CD14-positive monocyte (primary cell): ENCODE measurements at regions not wholly inside any gene's neighbourhood (a gene's known extent, or its start where the extent isn't known, plus 50 kb on each side); places are given as distances from the start of the nearest gene placed in this dataset.

ENCODE experiments used
- DNase-seq, 3 donors: peaks; one replicate each; pipeline ENCODE4 v3.0.0-alpha.2; 2011 to 2022
- H2AFZ ChIP-seq: 2 replicates; pipeline ENCODE4 v1.6.0; 2012; ENCODE audit warnings: mild to moderate bottlenecking, low read depth, low read length, inconsistent platforms; ENCODE audit not compliant: insufficient read depth, poor library complexity, severe bottlenecking
- H3K27ac ChIP-seq, 2 donors: 1 replicate in 1 of 2; 2 replicates in 1 of 2; pipeline ENCODE4 v1.5.1; 2012 to 2013; ENCODE audit warnings: low read length in 2 of 2, control low read depth in 1 of 2, inconsistent platforms in 1 of 2, low read depth in 1 of 2, mild to moderate bottlenecking in 1 of 2
- H3K27me3 ChIP-seq, 2 donors: one replicate each; pipeline versions ENCODE4 v1.6.0 to v1.6.1; 2011 to 2013; ENCODE audit warnings: low read length in 2 of 2; ENCODE audit not compliant: control insufficient read depth in 2 of 2, insufficient read depth in 2 of 2
- H3K36me3 ChIP-seq, 2 donors: replicated peaks in 1 of 2; 1 replicate in 1 of 2; 2 replicates in 1 of 2; pipeline versions ENCODE4 v1.5.1 to v1.6.1; 2012 to 2013; ENCODE audit warnings: low read length in 2 of 2, control low read depth in 1 of 2, inconsistent platforms in 1 of 2, mild to moderate bottlenecking in 1 of 2; ENCODE audit not compliant: insufficient read depth in 2 of 2, control insufficient read depth in 1 of 2
- H3K4me1 ChIP-seq, 2 donors: 1 replicate in 1 of 2; 2 replicates in 1 of 2; pipeline versions ENCODE4 v1.5.1 to v1.6.1; 2012 to 2013; ENCODE audit warnings: low read length in 2 of 2, control low read depth in 1 of 2, inconsistent platforms in 1 of 2, mild to moderate bottlenecking in 1 of 2, moderate library complexity in 1 of 2; ENCODE audit not compliant: insufficient read depth in 2 of 2, control insufficient read depth in 1 of 2
- H3K4me2 ChIP-seq: replicated peaks from 2 replicates; pipeline ENCODE3; 2012; ENCODE audit warnings: low read length, moderate library complexity, mild to moderate bottlenecking; ENCODE audit not compliant: poor library complexity, severe bottlenecking; ENCODE audit errors: extremely low read depth
- H3K4me3 ChIP-seq, 3 experiments: fragments of 200-600 bp in 1 of 3; sonication (generic) in 1 of 3; replicated peaks in 1 of 3; 1 replicate in 2 of 3; 2 replicates in 1 of 3; pipeline ENCODE4 v1.5.1; 2011 to 2013; ENCODE audit warnings: low read length in 3 of 3, mild to moderate bottlenecking in 3 of 3, control low read depth in 2 of 3, low read depth in 2 of 3, inconsistent platforms in 1 of 3, moderate library complexity in 1 of 3
- H3K79me2 ChIP-seq: 2 replicates; pipeline ENCODE4 v1.6.0; 2012; ENCODE audit warnings: mild to moderate bottlenecking, control low read depth, inconsistent platforms, low read length, moderate library complexity; ENCODE audit not compliant: insufficient read depth
- H3K9ac ChIP-seq: 2 replicates; pipeline ENCODE4 v1.6.0; 2017; ENCODE audit warnings: low read length, mild to moderate bottlenecking; ENCODE audit not compliant: insufficient read depth, poor library complexity, severe bottlenecking
- H3K9me3 ChIP-seq, 2 donors: replicated peaks in 1 of 2; 1 replicate in 1 of 2; 2 replicates in 1 of 2; pipeline versions ENCODE4 v1.5.1 to v1.6.1; 2012 to 2013; ENCODE audit warnings: low read length in 2 of 2, control low read depth in 1 of 2; ENCODE audit not compliant: control insufficient read depth in 1 of 2, insufficient read depth in 1 of 2
- H4K20me1 ChIP-seq: 2 replicates; pipeline ENCODE4 v1.6.0; 2012; ENCODE audit warnings: mild to moderate bottlenecking, low read length, control low read depth, moderate library complexity; ENCODE audit not compliant: insufficient read depth
- H3K27ac Mint-ChIP-seq, 7 donors: one replicate each; pipeline ENCODE4 v1.8.0; 2020; ENCODE audit warnings: mild to moderate bottlenecking in 7 of 7, mixed read lengths in 7 of 7, moderate library complexity in 6 of 7, inconsistent platforms in 2 of 7
- H3K27me3 Mint-ChIP-seq, 3 donors: one replicate each; pipeline ENCODE4 v1.8.0; 2021 to 2022; ENCODE audit warnings: low read depth in 3 of 3, mild to moderate bottlenecking in 3 of 3, mixed read lengths in 3 of 3, moderate library complexity in 3 of 3, inconsistent platforms in 1 of 3
- H3K36me3 Mint-ChIP-seq, 2 donors: one replicate each; pipeline ENCODE4 v1.8.0; 2020; ENCODE audit warnings: mixed read lengths in 2 of 2, inconsistent platforms in 1 of 2, mild to moderate bottlenecking in 1 of 2
- H3K4me1 Mint-ChIP-seq: one replicate; pipeline ENCODE4 v1.8.0; 2020; ENCODE audit warnings: mild to moderate bottlenecking, mixed read lengths
- H3K4me3 Mint-ChIP-seq, 2 donors: one replicate each; pipeline ENCODE4 v1.8.0; 2020; ENCODE audit warnings: mild to moderate bottlenecking in 2 of 2, mixed read lengths in 2 of 2, moderate library complexity in 1 of 2
- H3K9me3 Mint-ChIP-seq, 7 donors: one replicate each; pipeline ENCODE4 v1.8.0; 2020 to 2022; ENCODE audit warnings: mixed read lengths in 7 of 7, mild to moderate bottlenecking in 6 of 7, moderate library complexity in 6 of 7, inconsistent platforms in 2 of 7
- CTCF ChIP-seq: fragments of 200-600 bp; IDR thresholded peaks from one replicate; pipeline ENCODE4 v1.8.0; 2022; ENCODE audit warnings: antibody characterized with exemption, mild to moderate bottlenecking
- WGBS: methylation state at CpG from one replicate; pipeline ENCODE4 v1.1.5; 2013; ENCODE audit warnings: missing lambda C conversion rate; ENCODE audit not compliant: insufficient coverage; 5-methylcytosine and 5-hydroxymethylcytosine counted together
- intact Hi-C, 2 donors: fragments of 100-400 bp; cut with micrococcal nuclease; formaldehyde crosslinking; loops; one replicate each; pipeline versions ENCODE4 v1.15.0 to v1.15.1; 2023

- Mint-ChIP-seq H3K9me3 (peaks cover 0 to 4% (median 0%) of the 10 kb centered on the region in 7 donors), H3K36me3 (no peaks in the 10 kb centered on the region), H3K27me3 (peaks cover 0 to 3% (median 1%) of the 10 kb centered on the region in 3 donors), H3K27ac (no peak overlapping the region), H3K4me3 (no peak overlapping the region), H3K4me1 (no peaks in the 10 kb centered on the region)
- no peaks in the 10 kb centered on the region for H3K9me3 ChIP-seq
- TF ChIP-seq CTCF: no peak
- no peak overlapping the region for H3K27ac ChIP-seq
- no peaks in the 10 kb centered on the region for H3K27me3 ChIP-seq
- H3K4me2 ChIP-seq: no peak overlapping the region
- no peak overlapping the region for H2AFZ ChIP-seq
- no peak for DNase-seq
- no peaks in the 10 kb centered on the region for H3K79me2 ChIP-seq
- intact Hi-C loops: no loop called here
- no peaks in the 10 kb centered on the region for H3K36me3 ChIP-seq
- no peak overlapping the region for H3K4me3 ChIP-seq
- no peak overlapping the region for H3K9ac ChIP-seq
- H4K20me1 ChIP-seq: no peaks in the 10 kb centered on the region
- no peaks in the 10 kb centered on the region for H3K4me1 ChIP-seq
Observed at GRCh38 chr11:130778705-130779104, 137.6 kb downstream of the SNX19 start.

- Histone ChIP-seq H3K27me3 (no peaks in the 10 kb centered on the region), H3K9ac (no peak overlapping the region), H3K36me3 (no peaks in the 10 kb centered on the region), H3K4me3 (no peak overlapping the region), H3K4me2 (no peak overlapping the region), H3K4me1 (no peaks in the 10 kb centered on the region), H2AFZ (no peak overlapping the region), H3K27ac (no peak overlapping the region), H3K79me2 (no peaks in the 10 kb centered on the region), H3K9me3 (no peaks in the 10 kb centered on the region), H4K20me1 (no peaks in the 10 kb centered on the region)
- Mint-ChIP-seq H3K4me3 (no peak overlapping the region), H3K9me3 (peaks cover 0 to 4% (median 0%) of the 10 kb centered on the region in 7 donors), H3K4me1 (no peaks in the 10 kb centered on the region), H3K27me3 (peaks cover 0 to 3% (median 1%) of the 10 kb centered on the region in 3 donors), H3K36me3 (no peaks in the 10 kb centered on the region), H3K27ac (no peak overlapping the region)
- no peak for TF ChIP-seq CTCF
- no peak for DNase-seq
- WGBS: no CpG with 5 or more reads among the region's 1 CpG
- intact Hi-C loops: no loop called here
Observed at GRCh38 chr11:130779267-130779666, 137.0 kb downstream of the SNX19 start.
